ENCODE measurements at regions not wholly inside any gene's neighbourhood (a gene's known extent, or its start where the extent isn't known, plus 50 kb on each side); places are given as distances from the start of the nearest gene placed in this dataset.

- H3K36me3 ChIP-seq (ENCODE audit: insufficient read depth, low read length) = no peaks in the 10 kb centered on the region
- H3K9me3 ChIP-seq (replicated peaks; ENCODE audit: low read length) = peaks cover 4% of the 10 kb centered on the region
- no peak overlapping the region for H3K4me3 ChIP-seq (ENCODE audit: low read length)
- H3K9ac ChIP-seq (ENCODE audit: low read depth, low read length) = no peak overlapping the region
- H3K27me3 ChIP-seq (ENCODE audit: control insufficient read depth, insufficient read depth, low read length) = no peaks in the 10 kb centered on the region
- H3K4me2 ChIP-seq (ENCODE audit: low read length) = no peak overlapping the region
- no peaks in the 10 kb centered on the region for H3K4me1 ChIP-seq (ENCODE audit: control insufficient read depth, insufficient read depth, low read length)
These were observed 608.4 kb downstream of the FSCB start for GRCh38 chr14:43898687-43899086.

GRCh38 chr14:43896044-43896443 lies 611.0 kb downstream of the FSCB start:
- Histone ChIP-seq H3K36me3 (ENCODE audit: insufficient read depth, low read length) (no peaks in the 10 kb centered on the region), H3K4me1 (ENCODE audit: control insufficient read depth, insufficient read depth, low read length) (no peaks in the 10 kb centered on the region), H3K4me2 (ENCODE audit: low read length) (no peak overlapping the region), H3K4me3 (ENCODE audit: low read length) (no peak overlapping the region), H3K9me3 (replicated peaks; ENCODE audit: low read length) (peaks cover 13% of the 10 kb centered on the region), H3K9ac (ENCODE audit: low read depth, low read length) (no peak overlapping the region), H3K27me3 (ENCODE audit: control insufficient read depth, insufficient read depth, low read length) (no peaks in the 10 kb centered on the region)

- H3K4me3 ChIP-seq (ENCODE audit: low read length) = no peak overlapping the region
These were observed 612.5 kb downstream of the FSCB start for GRCh38 chr14:43894534-43894933.

GRCh38 chr14:43887523-43887922 lies 619.6 kb downstream of the FSCB start:
- Histone ChIP-seq H3K4me1 (ENCODE audit: control insufficient read depth, insufficient read depth, low read length) (no peaks in the 10 kb centered on the region), H3K9me3 (replicated peaks; ENCODE audit: low read length) (peaks cover 19% of the 10 kb centered on the region), H3K9ac (ENCODE audit: low read depth, low read length) (no peak overlapping the region), H3K27me3 (ENCODE audit: control insufficient read depth, insufficient read depth, low read length) (no peaks in the 10 kb centered on the region), H3K36me3 (ENCODE audit: insufficient read depth, low read length) (no peaks in the 10 kb centered on the region), H3K4me3 (ENCODE audit: low read length) (no peak overlapping the region), H3K4me2 (ENCODE audit: low read length) (no peak overlapping the region)

More at GRCh38 chr14:43894534-43894933, 612.5 kb downstream of the FSCB start:
- Histone ChIP-seq H3K4me2 (ENCODE audit: low read length) (no peak overlapping the region), H3K36me3 (ENCODE audit: insufficient read depth, low read length) (no peaks in the 10 kb centered on the region), H3K27me3 (ENCODE audit: control insufficient read depth, insufficient read depth, low read length) (no peaks in the 10 kb centered on the region), H3K4me1 (ENCODE audit: control insufficient read depth, insufficient read depth, low read length) (no peaks in the 10 kb centered on the region), H3K9me3 (replicated peaks; ENCODE audit: low read length) (peaks cover 16% of the 10 kb centered on the region), H3K9ac (ENCODE audit: low read depth, low read length) (no peak overlapping the region)

- no peaks in the 10 kb centered on the region for H3K27me3 ChIP-seq (ENCODE audit: control insufficient read depth, insufficient read depth, low read length)
- H3K4me2 ChIP-seq (ENCODE audit: low read length) = no peak overlapping the region
- H3K36me3 ChIP-seq (ENCODE audit: insufficient read depth, low read length) = no peaks in the 10 kb centered on the region
- no peak overlapping the region for H3K9ac ChIP-seq (ENCODE audit: low read depth, low read length)
- H3K4me3 ChIP-seq (ENCODE audit: low read length) = no peak overlapping the region
- no peaks in the 10 kb centered on the region for H3K4me1 ChIP-seq (ENCODE audit: control insufficient read depth, insufficient read depth, low read length)
- peaks cover 7% of the 10 kb centered on the region for H3K9me3 ChIP-seq (replicated peaks; ENCODE audit: low read length)
These were observed 629.6 kb downstream of the FSCB start for GRCh38 chr14:43877351-43877960.

GRCh38 chr14:43872752-43873655 lies 634.1 kb downstream of the FSCB start:
- Histone ChIP-seq H3K4me1 (ENCODE audit: control insufficient read depth, insufficient read depth, low read length) (no peaks in the 10 kb centered on the region), H3K36me3 (ENCODE audit: insufficient read depth, low read length) (no peaks in the 10 kb centered on the region), H3K9ac (ENCODE audit: low read depth, low read length) (no peak overlapping the region), H3K9me3 (replicated peaks; ENCODE audit: low read length) (peaks cover 11% of the 10 kb centered on the region), H3K27me3 (ENCODE audit: control insufficient read depth, insufficient read depth, low read length) (no peaks in the 10 kb centered on the region), H3K4me3 (ENCODE audit: low read length) (no peak overlapping the region), H3K4me2 (ENCODE audit: low read length) (no peak overlapping the region)

- peaks cover 11% of the 10 kb centered on the region for H3K9me3 ChIP-seq (replicated peaks; ENCODE audit: low read length)
- no peaks in the 10 kb centered on the region for H3K4me1 ChIP-seq (ENCODE audit: control insufficient read depth, insufficient read depth, low read length)
- no peak overlapping the region for H3K4me3 ChIP-seq (ENCODE audit: low read length)
- H3K27me3 ChIP-seq (ENCODE audit: control insufficient read depth, insufficient read depth, low read length) = no peaks in the 10 kb centered on the region
- H3K4me2 ChIP-seq (ENCODE audit: low read length) = no peak overlapping the region
- H3K9ac ChIP-seq (ENCODE audit: low read depth, low read length) = no peak overlapping the region
- no peaks in the 10 kb centered on the region for H3K36me3 ChIP-seq (ENCODE audit: insufficient read depth, low read length)
These were observed 634.9 kb downstream of the FSCB start for GRCh38 chr14:43872222-43872621.

- Histone ChIP-seq H3K27me3 (ENCODE audit: control insufficient read depth, insufficient read depth, low read length) (no peaks in the 10 kb centered on the region), H3K4me1 (ENCODE audit: control insufficient read depth, insufficient read depth, low read length) (no peaks in the 10 kb centered on the region), H3K9ac (ENCODE audit: low read depth, low read length) (no peak overlapping the region), H3K4me2 (ENCODE audit: low read length) (no peak overlapping the region), H3K36me3 (ENCODE audit: insufficient read depth, low read length) (no peaks in the 10 kb centered on the region), H3K4me3 (ENCODE audit: low read length) (no peak overlapping the region), H3K9me3 (replicated peaks; ENCODE audit: low read length) (no peaks in the 10 kb centered on the region)
These were observed 648.1 kb downstream of the FSCB start for GRCh38 chr14:43858981-43859380.

GRCh38 chr14:43855556-43855955 lies 651.5 kb downstream of the FSCB start:
- Histone ChIP-seq H3K9me3 (replicated peaks; ENCODE audit: low read length) (no peaks in the 10 kb centered on the region), H3K27me3 (ENCODE audit: control insufficient read depth, insufficient read depth, low read length) (no peaks in the 10 kb centered on the region), H3K9ac (ENCODE audit: low read depth, low read length) (no peak overlapping the region), H3K4me2 (ENCODE audit: low read length) (no peak overlapping the region), H3K4me1 (ENCODE audit: control insufficient read depth, insufficient read depth, low read length) (no peaks in the 10 kb centered on the region), H3K4me3 (ENCODE audit: low read length) (no peak overlapping the region), H3K36me3 (ENCODE audit: insufficient read depth, low read length) (no peaks in the 10 kb centered on the region)

GRCh38 chr14:43853541-43853940 lies 653.5 kb downstream of the FSCB start:
- no peaks in the 10 kb centered on the region for H3K9me3 ChIP-seq (replicated peaks; ENCODE audit: low read length)
- no peaks in the 10 kb centered on the region for H3K4me1 ChIP-seq (ENCODE audit: control insufficient read depth, insufficient read depth, low read length)
- H3K27me3 ChIP-seq (ENCODE audit: control insufficient read depth, insufficient read depth, low read length) = no peaks in the 10 kb centered on the region

GRCh38 chr14:43803076-43803689 lies 703.9 kb downstream of the FSCB start:
- Histone ChIP-seq H3K9ac (ENCODE audit: low read depth, low read length) (no peak overlapping the region), H3K27me3 (ENCODE audit: control insufficient read depth, insufficient read depth, low read length) (no peaks in the 10 kb centered on the region), H3K4me2 (ENCODE audit: low read length) (no peak overlapping the region), H3K4me1 (ENCODE audit: control insufficient read depth, insufficient read depth, low read length) (no peaks in the 10 kb centered on the region), H3K4me3 (ENCODE audit: low read length) (no peak overlapping the region), H3K9me3 (replicated peaks; ENCODE audit: low read length) (peaks cover 6% of the 10 kb centered on the region), H3K36me3 (ENCODE audit: insufficient read depth, low read length) (no peaks in the 10 kb centered on the region)

More at GRCh38 chr14:43853541-43853940, 653.5 kb downstream of the FSCB start:
- Histone ChIP-seq H3K9ac (ENCODE audit: low read depth, low read length) (no peak overlapping the region), H3K4me2 (ENCODE audit: low read length) (no peak overlapping the region), H3K36me3 (ENCODE audit: insufficient read depth, low read length) (no peaks in the 10 kb centered on the region), H3K4me3 (ENCODE audit: low read length) (no peak overlapping the region)
